HEK293 (cell line): ENCODE measurements at regions not wholly inside any gene's neighbourhood (a gene's known extent, or its start where the extent isn't known, plus 50 kb on each side); places are given as distances from the start of the nearest gene placed in this dataset.

Experiments
- TF ChIP-seq, protein P1 (sequence below): fragments of 450-650 bp; formaldehyde crosslinking; IDR thresholded peaks from 2 replicates; pipeline ENCODE4 v1.5.1; 2016; ENCODE audit warnings: missing biosample characterization, missing genetic modification characterization, low read depth
- TF ChIP-seq, protein P2 (sequence below): fragments of 450-650 bp; formaldehyde crosslinking; IDR thresholded peaks from 2 replicates; pipeline ENCODE4 v1.5.1; 2017; ENCODE audit warnings: missing biosample characterization, missing genetic modification characterization

DNA sequence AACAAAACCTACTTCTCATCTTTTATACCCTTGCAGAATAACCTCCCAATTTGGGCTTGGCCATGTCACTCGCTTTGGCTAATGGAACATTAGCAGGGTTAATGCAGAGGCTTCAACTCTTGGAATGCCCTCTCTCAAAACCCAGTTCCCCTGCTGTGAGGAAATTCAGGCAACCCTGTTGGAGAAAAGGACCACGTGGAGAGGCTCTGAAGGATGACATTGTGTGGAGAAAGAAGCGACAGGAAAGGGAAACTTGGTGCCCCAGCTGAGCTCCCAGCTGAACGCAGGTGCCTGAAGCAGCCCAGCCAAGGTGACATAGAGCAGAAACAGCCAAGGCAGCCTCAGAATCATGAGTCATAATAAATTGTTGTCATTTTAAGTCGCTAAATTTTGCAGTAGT lies 214.2 kb upstream of the GHITM start:
- TF ChIP-seq, protein P1, sequence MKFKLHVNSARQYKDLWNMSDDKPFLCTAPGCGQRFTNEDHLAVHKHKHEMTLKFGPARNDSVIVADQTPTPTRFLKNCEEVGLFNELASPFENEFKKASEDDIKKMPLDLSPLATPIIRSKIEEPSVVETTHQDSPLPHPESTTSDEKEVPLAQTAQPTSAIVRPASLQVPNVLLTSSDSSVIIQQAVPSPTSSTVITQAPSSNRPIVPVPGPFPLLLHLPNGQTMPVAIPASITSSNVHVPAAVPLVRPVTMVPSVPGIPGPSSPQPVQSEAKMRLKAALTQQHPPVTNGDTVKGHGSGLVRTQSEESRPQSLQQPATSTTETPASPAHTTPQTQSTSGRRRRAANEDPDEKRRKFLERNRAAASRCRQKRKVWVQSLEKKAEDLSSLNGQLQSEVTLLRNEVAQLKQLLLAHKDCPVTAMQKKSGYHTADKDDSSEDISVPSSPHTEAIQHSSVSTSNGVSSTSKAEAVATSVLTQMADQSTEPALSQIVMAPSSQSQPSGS (tag by site-specific recombination) = no peak
- TF ChIP-seq, protein P2, sequence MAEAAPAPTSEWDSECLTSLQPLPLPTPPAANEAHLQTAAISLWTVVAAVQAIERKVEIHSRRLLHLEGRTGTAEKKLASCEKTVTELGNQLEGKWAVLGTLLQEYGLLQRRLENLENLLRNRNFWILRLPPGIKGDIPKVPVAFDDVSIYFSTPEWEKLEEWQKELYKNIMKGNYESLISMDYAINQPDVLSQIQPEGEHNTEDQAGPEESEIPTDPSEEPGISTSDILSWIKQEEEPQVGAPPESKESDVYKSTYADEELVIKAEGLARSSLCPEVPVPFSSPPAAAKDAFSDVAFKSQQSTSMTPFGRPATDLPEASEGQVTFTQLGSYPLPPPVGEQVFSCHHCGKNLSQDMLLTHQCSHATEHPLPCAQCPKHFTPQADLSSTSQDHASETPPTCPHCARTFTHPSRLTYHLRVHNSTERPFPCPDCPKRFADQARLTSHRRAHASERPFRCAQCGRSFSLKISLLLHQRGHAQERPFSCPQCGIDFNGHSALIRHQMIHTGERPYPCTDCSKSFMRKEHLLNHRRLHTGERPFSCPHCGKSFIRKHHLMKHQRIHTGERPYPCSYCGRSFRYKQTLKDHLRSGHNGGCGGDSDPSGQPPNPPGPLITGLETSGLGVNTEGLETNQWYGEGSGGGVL (tag by site-specific recombination) = no peak
